GM06990 (cell line): ENCODE measurements at regions not wholly inside any gene's neighbourhood (a gene's known extent, or its start where the extent isn't known, plus 50 kb on each side); places are given as distances from the start of the nearest gene placed in this dataset.

ENCODE experiments used
- DNase-seq: peaks from one replicate; pipeline ENCODE4 v3.0.0-alpha.2; 2011; ENCODE audit not compliant: insufficient read length; ENCODE audit errors: extremely low read depth
- H3K27me3 ChIP-seq: replicated peaks from 2 replicates; pipeline ENCODE4 v1.6.0; 2011; ENCODE audit warnings: low read length; ENCODE audit not compliant: control insufficient read depth, insufficient read depth
- H3K36me3 ChIP-seq: 2 replicates; pipeline ENCODE4 v1.5.1; 2011; ENCODE audit warnings: low read length; ENCODE audit not compliant: control insufficient read depth, insufficient read depth
- H3K4me3 ChIP-seq: replicated peaks from 2 replicates; pipeline ENCODE4 v1.5.1; 2011; ENCODE audit warnings: low read depth, mild to moderate bottlenecking, control low read depth, low read length
- TF ChIP-seq, protein P1 (sequence below): IDR thresholded peaks from 2 replicates; pipeline ENCODE4 v1.5.1; 2011; ENCODE audit warnings: low read length, control low read depth, mild to moderate bottlenecking, inconsistent platforms; ENCODE audit not compliant: insufficient read depth, poor library complexity, severe bottlenecking

DNA sequence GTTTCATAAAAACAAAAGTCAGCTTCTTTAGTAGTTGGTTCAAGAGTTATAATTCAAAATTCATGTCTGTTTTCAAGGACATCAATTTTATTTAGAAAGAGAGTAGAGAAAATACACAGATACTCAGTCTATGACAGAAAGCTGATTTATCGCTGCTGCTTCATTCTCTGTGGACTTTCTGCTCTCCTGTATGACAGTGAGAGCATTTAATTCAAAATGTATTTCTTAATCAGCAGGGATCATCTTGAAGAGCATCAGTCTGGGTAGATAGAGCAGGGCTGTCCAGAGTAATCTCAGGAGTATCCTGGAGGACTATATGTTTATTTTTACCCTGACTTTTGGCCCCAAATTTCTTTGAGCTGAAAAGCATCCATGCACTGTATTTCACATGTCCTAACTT lies 1676.7 kb downstream of the REEP3 start:
- no peaks in the 10 kb centered on the region for H3K27me3 ChIP-seq
- H3K36me3 ChIP-seq = no peaks in the 10 kb centered on the region
- TF ChIP-seq, protein P1, sequence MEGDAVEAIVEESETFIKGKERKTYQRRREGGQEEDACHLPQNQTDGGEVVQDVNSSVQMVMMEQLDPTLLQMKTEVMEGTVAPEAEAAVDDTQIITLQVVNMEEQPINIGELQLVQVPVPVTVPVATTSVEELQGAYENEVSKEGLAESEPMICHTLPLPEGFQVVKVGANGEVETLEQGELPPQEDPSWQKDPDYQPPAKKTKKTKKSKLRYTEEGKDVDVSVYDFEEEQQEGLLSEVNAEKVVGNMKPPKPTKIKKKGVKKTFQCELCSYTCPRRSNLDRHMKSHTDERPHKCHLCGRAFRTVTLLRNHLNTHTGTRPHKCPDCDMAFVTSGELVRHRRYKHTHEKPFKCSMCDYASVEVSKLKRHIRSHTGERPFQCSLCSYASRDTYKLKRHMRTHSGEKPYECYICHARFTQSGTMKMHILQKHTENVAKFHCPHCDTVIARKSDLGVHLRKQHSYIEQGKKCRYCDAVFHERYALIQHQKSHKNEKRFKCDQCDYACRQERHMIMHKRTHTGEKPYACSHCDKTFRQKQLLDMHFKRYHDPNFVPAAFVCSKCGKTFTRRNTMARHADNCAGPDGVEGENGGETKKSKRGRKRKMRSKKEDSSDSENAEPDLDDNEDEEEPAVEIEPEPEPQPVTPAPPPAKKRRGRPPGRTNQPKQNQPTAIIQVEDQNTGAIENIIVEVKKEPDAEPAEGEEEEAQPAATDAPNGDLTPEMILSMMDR = no peak
- no peak overlapping the region for H3K4me3 ChIP-seq
- DNase-seq = no peak

DNA sequence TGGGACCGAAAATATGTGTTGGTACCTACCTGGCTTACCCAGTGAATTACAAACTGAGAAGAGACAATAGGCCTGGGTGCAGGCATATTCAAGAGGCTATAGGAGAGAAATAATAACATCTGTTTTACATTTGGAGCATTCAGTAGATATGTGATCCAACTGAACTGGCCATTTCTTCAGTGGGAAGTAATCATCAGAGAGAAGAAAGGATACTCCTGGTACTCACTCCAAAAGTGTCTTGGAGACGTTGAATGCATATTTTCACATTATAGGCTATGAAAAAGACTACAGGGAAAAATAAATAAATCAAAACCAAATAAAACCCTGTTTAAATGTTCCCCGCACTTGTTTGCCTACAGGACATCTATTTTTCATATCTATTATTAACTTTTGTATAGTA lies 1680.3 kb downstream of the REEP3 start:
- DNase-seq = no peak
- TF ChIP-seq, protein P1 = no peak
- Histone ChIP-seq H3K36me3 (no peaks in the 10 kb centered on the region), H3K4me3 (no peak overlapping the region), H3K27me3 (no peaks in the 10 kb centered on the region)

DNA sequence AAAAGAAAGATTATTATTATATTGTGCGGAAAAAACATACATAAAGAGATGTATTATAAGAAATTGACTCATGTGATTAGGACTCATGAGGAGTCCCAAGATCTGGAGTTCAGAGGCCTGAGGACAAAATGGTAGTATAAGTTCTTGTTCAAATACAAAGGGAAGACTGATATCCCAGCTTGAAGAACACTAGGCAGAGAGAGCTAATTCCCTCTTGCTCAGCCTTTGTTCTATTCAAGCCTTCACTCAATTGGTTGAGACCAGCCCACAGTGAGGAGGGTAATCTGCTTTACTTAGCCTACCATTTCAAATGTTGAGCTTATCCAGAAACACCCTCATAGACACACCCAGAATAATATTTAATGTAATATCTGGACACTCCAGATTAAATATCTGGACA lies 1683.8 kb downstream of the REEP3 start:
- no peaks in the 10 kb centered on the region for H3K27me3 ChIP-seq
- no peaks in the 10 kb centered on the region for H3K36me3 ChIP-seq
- no peak overlapping the region for H3K4me3 ChIP-seq
- TF ChIP-seq, protein P1 = no peak
- no peak for DNase-seq

DNA sequence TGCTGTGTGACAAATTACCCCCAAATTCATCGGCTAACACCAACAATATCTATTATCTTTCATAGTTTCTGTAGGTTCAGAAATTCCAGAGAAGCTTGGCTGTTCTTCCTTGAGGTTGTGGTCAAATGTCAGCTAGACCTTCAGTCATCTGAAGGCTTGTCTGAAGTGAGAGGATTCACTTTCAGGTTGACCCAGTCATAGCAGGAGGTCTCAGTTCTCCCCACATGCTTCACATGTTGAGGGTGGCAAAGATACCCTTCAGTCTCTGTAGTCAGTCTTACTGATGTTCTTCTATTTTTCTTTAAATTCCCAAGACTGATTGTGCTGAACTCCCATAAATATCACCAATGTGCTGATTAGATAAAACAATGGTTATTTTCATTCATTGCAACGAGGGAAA lies 1692.0 kb downstream of the REEP3 start:
- H3K27me3 ChIP-seq = no peaks in the 10 kb centered on the region
- TF ChIP-seq, protein P1 = no peak
- H3K36me3 ChIP-seq = no peaks in the 10 kb centered on the region
- DNase-seq = no peak
- no peak overlapping the region for H3K4me3 ChIP-seq

DNA sequence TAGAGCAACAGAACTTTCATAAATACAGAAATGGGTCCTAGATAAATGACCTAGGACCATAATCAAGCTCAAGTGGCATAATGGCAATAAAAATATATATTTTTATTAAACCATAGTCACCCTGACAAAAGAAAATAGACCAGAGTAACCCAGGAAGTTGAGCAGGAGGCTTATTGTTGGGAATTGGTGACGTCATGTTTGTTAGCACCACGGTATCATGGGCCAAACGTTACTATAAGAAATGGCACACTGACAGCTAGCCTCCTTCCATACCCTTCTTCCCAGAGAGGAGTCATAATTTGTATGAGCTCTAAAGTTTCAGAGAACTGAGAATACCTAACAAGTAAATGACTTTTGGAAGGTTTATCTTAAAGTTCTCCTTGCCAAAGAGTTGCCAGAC lies 1698.2 kb downstream of the REEP3 start:
- DNase-seq = no peak
- no peaks in the 10 kb centered on the region for H3K36me3 ChIP-seq
- TF ChIP-seq, protein P1 = no peak
- H3K4me3 ChIP-seq = no peak overlapping the region
- no peaks in the 10 kb centered on the region for H3K27me3 ChIP-seq

DNA sequence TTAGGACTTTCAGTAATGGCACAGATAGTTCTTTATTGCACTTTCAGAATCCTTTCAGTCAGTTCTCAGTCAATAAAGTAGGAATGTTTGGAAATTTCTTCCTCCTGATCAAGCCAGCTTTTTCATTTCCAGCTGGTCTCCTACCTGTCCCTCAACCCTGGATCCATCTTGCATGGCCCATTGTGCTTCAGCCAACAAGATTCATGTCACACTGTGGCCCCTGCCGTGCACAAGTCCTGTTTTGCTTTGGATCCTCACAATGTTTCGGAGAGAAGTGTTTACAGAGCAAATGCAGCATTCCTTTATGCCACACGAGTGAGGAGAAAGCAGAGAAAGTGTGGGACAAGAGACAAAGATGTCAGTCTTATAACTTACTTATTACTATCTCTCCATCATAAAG lies 1694.7 kb upstream of the LRRTM3 start:
- no peak for DNase-seq
- Histone ChIP-seq H3K27me3 (no peaks in the 10 kb centered on the region), H3K36me3 (no peaks in the 10 kb centered on the region)

More for the DNA sequence above, 1694.7 kb upstream of the LRRTM3 start:
- TF ChIP-seq, protein P1 = no peak
- no peak overlapping the region for H3K4me3 ChIP-seq
